ENCODE measurements at regions not wholly inside any gene's neighbourhood (a gene's known extent, or its start where the extent isn't known, plus 50 kb on each side); places are given as distances from the start of the nearest gene placed in this dataset.

DNA sequence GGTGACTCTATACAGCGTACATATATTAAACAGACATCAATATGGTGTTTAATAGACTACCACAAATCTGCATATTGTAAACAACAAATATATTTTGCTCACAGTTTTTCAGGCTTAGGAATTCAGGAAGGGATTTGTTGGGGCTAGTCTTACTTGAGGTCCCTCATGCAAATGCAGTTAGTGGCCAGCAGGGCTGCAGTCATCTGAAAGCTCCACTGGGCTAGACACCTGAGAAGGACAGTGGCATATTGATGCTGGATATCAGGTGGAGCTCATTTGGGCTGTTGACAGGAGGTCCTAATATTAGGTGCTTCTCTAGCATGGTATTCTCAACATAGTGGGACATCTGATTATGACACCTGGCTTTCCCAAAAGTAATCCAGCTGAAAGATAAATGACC is 493.8 kb upstream of the PABPC4L start:
- no peak for DNase-seq (ENCODE audit: low read depth)
- no peak overlapping the region for H3K4me3 ChIP-seq (ENCODE audit: low read depth, low read length)
- TF ChIP-seq, protein P1, sequence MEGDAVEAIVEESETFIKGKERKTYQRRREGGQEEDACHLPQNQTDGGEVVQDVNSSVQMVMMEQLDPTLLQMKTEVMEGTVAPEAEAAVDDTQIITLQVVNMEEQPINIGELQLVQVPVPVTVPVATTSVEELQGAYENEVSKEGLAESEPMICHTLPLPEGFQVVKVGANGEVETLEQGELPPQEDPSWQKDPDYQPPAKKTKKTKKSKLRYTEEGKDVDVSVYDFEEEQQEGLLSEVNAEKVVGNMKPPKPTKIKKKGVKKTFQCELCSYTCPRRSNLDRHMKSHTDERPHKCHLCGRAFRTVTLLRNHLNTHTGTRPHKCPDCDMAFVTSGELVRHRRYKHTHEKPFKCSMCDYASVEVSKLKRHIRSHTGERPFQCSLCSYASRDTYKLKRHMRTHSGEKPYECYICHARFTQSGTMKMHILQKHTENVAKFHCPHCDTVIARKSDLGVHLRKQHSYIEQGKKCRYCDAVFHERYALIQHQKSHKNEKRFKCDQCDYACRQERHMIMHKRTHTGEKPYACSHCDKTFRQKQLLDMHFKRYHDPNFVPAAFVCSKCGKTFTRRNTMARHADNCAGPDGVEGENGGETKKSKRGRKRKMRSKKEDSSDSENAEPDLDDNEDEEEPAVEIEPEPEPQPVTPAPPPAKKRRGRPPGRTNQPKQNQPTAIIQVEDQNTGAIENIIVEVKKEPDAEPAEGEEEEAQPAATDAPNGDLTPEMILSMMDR (IDR thresholded peaks at IDR 0.05; ENCODE audit: insufficient read depth, low read depth, low read length, missing control alignments): no peak

DNA sequence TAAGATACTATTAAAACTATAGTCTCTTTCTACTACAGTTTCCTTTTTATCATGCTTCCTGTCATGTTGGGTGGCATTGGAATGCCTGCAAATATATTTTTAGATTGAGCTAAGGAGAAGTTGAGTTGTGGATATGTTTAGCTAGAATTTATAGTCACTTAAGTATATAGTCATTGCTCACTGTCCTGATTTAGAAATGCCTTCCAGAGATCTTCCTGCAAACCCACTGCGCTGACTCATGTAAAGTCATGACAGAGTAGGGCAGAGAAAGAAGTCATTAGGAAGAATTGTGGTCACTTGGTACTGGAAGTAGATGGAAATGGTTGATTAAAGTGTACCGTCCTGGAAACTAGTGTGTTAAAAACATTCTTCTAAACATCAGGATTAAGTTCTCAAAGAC is 490.3 kb upstream of the PABPC4L start:
- TF ChIP-seq, protein P1 (IDR thresholded peaks at IDR 0.05; ENCODE audit: insufficient read depth, low read depth, low read length, missing control alignments): no peak
- DNase-seq (ENCODE audit: low read depth): no peak
- H3K4me3 ChIP-seq (ENCODE audit: low read depth, low read length): no peak overlapping the region

DNA sequence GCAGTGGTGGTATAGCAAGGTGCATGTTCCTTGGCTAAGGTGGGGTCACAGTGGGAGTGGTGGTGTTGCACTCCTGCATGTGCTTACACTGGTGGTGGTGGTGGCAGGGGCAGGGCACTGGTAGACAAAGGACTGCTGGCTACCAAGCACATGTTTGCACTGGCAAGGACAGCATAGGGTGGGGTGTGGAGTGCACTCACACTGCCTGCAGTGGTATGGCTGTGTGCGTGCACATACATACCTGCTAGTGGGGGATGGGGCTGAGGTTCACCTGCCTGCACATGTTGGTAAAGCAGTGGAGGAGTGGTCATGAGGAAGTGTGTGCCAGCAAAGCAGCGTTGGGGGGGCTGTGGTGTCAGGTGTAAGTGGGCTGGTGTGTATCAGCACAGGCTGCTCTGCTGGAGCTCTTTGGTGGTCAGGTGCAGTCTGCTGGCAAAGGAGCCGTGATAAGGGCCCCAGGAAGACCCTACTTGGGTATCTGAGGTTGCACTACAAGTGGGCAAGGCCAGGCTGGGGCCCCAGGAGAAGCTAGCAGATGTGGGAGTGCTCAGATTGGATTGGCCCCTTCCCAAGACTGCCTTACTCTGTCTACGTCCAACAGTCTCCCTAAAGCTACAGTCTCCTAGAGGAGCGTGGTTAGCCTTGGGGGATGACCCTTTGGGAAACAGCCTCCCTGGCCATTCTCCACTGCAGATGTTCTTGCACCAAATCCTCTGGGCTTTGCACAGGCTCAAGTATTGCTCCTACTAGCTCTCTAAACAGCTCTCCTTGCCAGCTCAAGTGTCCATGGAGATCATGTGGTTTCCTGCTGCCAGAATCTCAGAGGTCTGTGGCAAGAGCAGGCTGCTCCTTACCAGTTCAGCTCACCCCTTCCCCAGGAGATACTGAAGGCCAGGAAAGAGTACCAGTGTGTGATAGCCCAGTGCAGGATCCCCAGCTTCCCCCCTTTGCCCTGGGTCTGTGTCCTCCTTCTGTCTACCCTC is 486.3 kb upstream of the PABPC4L start:
- TF ChIP-seq, protein P1 (IDR thresholded peaks at IDR 0.05; ENCODE audit: insufficient read depth, low read depth, low read length, missing control alignments): no peak
- no peak for DNase-seq (ENCODE audit: low read depth)
- H3K4me3 ChIP-seq (ENCODE audit: low read depth, low read length): no peak overlapping the region

DNA sequence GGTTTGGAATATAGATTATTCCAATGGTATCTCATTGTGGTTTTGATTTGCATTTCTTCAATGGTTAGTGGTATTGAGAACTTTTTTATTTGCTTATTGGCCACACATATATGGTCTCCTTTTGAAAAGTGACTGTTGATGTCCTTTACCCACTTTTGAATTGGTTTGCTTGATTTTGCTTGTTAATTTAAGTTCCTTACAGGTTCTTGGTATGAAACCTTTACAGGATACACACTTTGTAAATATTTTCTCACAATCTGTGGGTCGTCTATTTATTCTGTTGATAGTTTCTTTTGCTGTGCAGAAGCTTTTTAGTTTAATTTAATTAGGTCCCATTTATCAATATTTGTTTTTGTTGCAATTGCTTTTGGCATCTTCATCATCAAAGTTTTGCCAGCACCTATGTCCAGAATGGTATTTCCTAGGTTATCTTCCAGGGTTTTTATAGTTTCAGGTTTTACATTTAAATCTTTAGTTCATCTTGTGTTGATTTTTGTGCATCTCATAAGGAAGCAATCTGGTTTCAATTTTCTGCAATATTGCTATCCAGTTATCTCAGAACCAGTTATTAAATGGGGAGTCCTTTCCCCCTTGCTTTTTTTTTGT is 475.7 kb upstream of the PABPC4L start:
- TF ChIP-seq, protein P1 (IDR thresholded peaks at IDR 0.05; ENCODE audit: insufficient read depth, low read depth, low read length, missing control alignments): no peak
- no peak overlapping the region for H3K4me3 ChIP-seq (ENCODE audit: low read depth, low read length)
- DNase-seq (ENCODE audit: low read depth): no peak

DNA sequence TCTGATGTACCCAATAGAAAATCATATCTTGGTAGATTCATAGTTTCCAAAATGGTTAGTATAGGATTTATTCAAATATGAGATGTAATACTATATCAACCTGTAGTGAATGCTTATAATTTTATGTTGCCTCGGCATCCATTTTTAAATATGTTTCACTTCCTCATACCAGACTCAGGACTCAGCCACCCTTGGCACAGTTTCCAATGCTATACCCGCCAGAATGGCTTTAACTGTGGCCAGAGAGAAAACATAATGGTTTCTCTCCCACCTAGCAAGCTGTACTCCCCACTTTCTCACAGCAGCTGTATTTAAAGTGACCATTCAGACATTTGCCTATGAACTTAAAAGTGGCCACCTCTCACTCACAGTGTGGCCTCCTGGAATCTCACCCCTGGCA is 466.6 kb upstream of the PABPC4L start:
- no peak overlapping the region for H3K4me3 ChIP-seq (ENCODE audit: low read depth, low read length)
- TF ChIP-seq, protein P1 (IDR thresholded peaks at IDR 0.05; ENCODE audit: insufficient read depth, low read depth, low read length, missing control alignments): no peak
- DNase-seq (ENCODE audit: low read depth): no peak

DNA sequence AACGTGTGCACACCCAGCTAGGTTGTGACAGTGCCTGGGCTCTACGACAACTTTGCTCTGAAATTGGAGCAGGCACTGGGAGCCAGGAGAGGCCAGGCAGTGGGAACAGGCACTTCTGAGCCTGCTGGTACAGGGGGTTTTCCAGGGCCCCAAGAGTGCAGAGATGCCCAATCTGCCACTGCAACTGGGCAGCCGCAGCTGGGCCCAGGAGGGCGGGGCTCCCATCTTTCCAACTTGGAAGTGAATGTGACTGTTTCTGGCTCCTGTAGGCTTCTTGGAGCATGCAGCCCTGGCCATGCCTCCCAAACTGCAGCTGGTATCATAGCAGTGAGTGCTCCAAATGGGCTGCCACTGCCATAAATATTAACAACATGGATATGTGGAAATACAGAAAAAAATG is 465.1 kb upstream of the PABPC4L start:
- no peak overlapping the region for H3K4me3 ChIP-seq (ENCODE audit: low read depth, low read length)
- TF ChIP-seq, protein P1 (IDR thresholded peaks at IDR 0.05; ENCODE audit: insufficient read depth, low read depth, low read length, missing control alignments): no peak
- no peak for DNase-seq (ENCODE audit: low read depth)

Data from GM12865 (cell line).